ENCODE measurements at regions not wholly inside any gene's neighbourhood (a gene's known extent, or its start where the extent isn't known, plus 50 kb on each side); places are given as distances from the start of the nearest gene placed in this dataset.

GRCh38 chr1:56034222-56034621 lies 545.1 kb downstream of the PLPP3 start:
- TF ChIP-seq POLR2A (IDR thresholded peaks at IDR 0.05; ENCODE audit: low read length) (no peak), GATA1 (IDR thresholded peaks at IDR 0.05; ENCODE audit: low read depth, low read length) (no peak)

Measured in erythroblast (primary cell).